K562 (cell line): ENCODE measurements at regions not wholly inside any gene's neighbourhood (a gene's known extent, or its start where the extent isn't known, plus 50 kb on each side); places are given as distances from the start of the nearest gene placed in this dataset.

Source experiments
- ATAC-seq: fragments of 200-7000 bp; cut with Tn5 transposase; 3 replicates; pipeline ENCODE4 v1.9.1; 2020; ENCODE audit warnings: moderate library complexity
- BruUV-seq: library from RNA; stranded (reverse); fragments of 400-500 nt; replicated peaks from 2 replicates; lab custom pipeline; 2021; lab: Mats Ljungman, UMichigan
- CTCF ChIA-PET: fragments of 300-600 bp; formaldehyde crosslinking; extraction: SDS; loops from one replicate; lab custom pipeline; 2021; ENCODE audit warnings: low intra/inter-chr PET ratio; lab: Yijun Ruan, JAX
- POLR2A ChIA-PET: fragments of 300-600, 350-650 bp; sonication (Branson Sonifier 250); formaldehyde crosslinking; extraction: SDS; loops from one replicate; lab custom pipeline; 2021; ENCODE audit warnings: antibody characterized with exemption, inconsistent platforms; lab: Yijun Ruan, JAX
- DNase-seq, 4 experiments: peaks; one replicate each; pipeline versions ENCODE4 v3.0.0 to v3.0.0-alpha.2; 2011 to 2018; ENCODE audit warnings: low spot score in 3 of 4, mixed read lengths in 3 of 4; ENCODE audit errors: extremely low read depth in 1 of 4
- FAIRE-seq: peaks from 2 replicates; lab custom pipeline; 2011; peaks lifted over from hg19 to GRCh38; lab: Jason Lieb, UNC
- H2AFZ ChIP-seq: 2 replicates; pipeline ENCODE4 v1.6.0; 2011; ENCODE audit warnings: low read depth, low read length, control low read depth, inconsistent platforms
- H3K27ac ChIP-seq: fragments of 200-600 bp; 3 replicates; pipeline ENCODE4 v1.8.0; 2011; ENCODE audit warnings: low read depth, mild to moderate bottlenecking, control low read depth, inconsistent platforms, low read length, moderate library complexity, mixed read lengths; ENCODE audit errors: extremely low read depth
- H3K27me3 ChIP-seq, 2 experiments: fragments of 300-600 bp in 1 of 2; 2 replicates in 1 of 2; 3 replicates in 1 of 2; pipeline versions ENCODE4 v1.6.0 to v1.8.0; 2011; ENCODE audit warnings: inconsistent platforms in 2 of 2, low read length in 2 of 2, mild to moderate bottlenecking in 1 of 2, mixed read lengths in 1 of 2, moderate library complexity in 1 of 2; ENCODE audit not compliant: control insufficient read depth in 2 of 2, insufficient read depth in 2 of 2
- H3K36me3 ChIP-seq: fragments of 300-600 bp; 3 replicates; pipeline ENCODE4 v1.8.0; 2011; ENCODE audit warnings: mild to moderate bottlenecking, low read length, inconsistent platforms; ENCODE audit not compliant: control insufficient read depth, insufficient read depth
- H3K4me1 ChIP-seq, 2 experiments: fragments of 200-600 bp in 1 of 2; replicated peaks in 1 of 2; 2 replicates in 1 of 2; 3 replicates in 1 of 2; pipeline versions ENCODE4 v1.5.1 to v1.8.0; 2011; ENCODE audit warnings: inconsistent platforms in 2 of 2, low read length in 2 of 2, mild to moderate bottlenecking in 1 of 2, mixed read lengths in 1 of 2, moderate library complexity in 1 of 2; ENCODE audit not compliant: control insufficient read depth in 2 of 2, insufficient read depth in 2 of 2
- H3K4me2 ChIP-seq: 2 replicates; pipeline ENCODE4 v1.6.1; 2011; ENCODE audit warnings: low read length, control low read depth, inconsistent platforms, mixed read lengths; ENCODE audit not compliant: insufficient read depth
- H3K4me3 ChIP-seq: fragments of 200-600 bp; sonication (generic), shearing (Covaris generic); 2 replicates; pipeline ENCODE4 v1.5.1; 2016; ENCODE audit warnings: control low read depth, inconsistent platforms
- H3K79me2 ChIP-seq: fragments of 200-600 bp; 3 replicates; pipeline ENCODE4 v1.8.0; 2011; ENCODE audit warnings: low read length, inconsistent platforms; ENCODE audit not compliant: control insufficient read depth, insufficient read depth
- H3K9ac ChIP-seq, 2 experiments: 2 replicates each; pipeline versions ENCODE4 v1.6.0 to v1.6.1; 2011; ENCODE audit warnings: low read depth in 2 of 2, low read length in 2 of 2, control low read depth in 1 of 2, inconsistent platforms in 1 of 2, mild to moderate bottlenecking in 1 of 2, mixed read lengths in 1 of 2; ENCODE audit not compliant: insufficient read depth in 1 of 2
- H3K9me1 ChIP-seq: one replicate; pipeline ENCODE4 v1.6.0; 2011; ENCODE audit warnings: inconsistent platforms, mild to moderate bottlenecking, low read length, moderate library complexity; ENCODE audit not compliant: control insufficient read depth, insufficient read depth
- H3K9me3 ChIP-seq: replicated peaks from 2 replicates; pipeline ENCODE4 v1.5.1; 2011; ENCODE audit warnings: low read depth, low read length, inconsistent platforms; ENCODE audit not compliant: control insufficient read depth, insufficient read depth
- H4K20me1 ChIP-seq: replicated peaks from 2 replicates; pipeline ENCODE4 v1.6.1; 2011; ENCODE audit warnings: low read length, inconsistent platforms, mixed read lengths; ENCODE audit not compliant: control insufficient read depth, insufficient read depth
- CBX5 ChIP-seq: IDR thresholded peaks from 2 replicates; pipeline ENCODE4 v1.6.1; 2014; ENCODE audit warnings: low read depth, borderline replicate concordance
- FIP1L1 ChIP-seq: fragments of 200-400 bp; formaldehyde crosslinking; IDR thresholded peaks from 2 replicates; pipeline ENCODE4 v1.6.1; 2018; ENCODE audit warnings: mild to moderate bottlenecking, low read depth, low read length; ENCODE audit not compliant: poor library complexity, severe bottlenecking
- GATAD2A ChIP-seq: fragments of 450-650 bp; IDR thresholded peaks from 2 replicates; pipeline ENCODE4 v1.6.1; 2017
- GMEB1 ChIP-seq: fragments of 250-450 bp; sonication (Bioruptor Pico); IDR thresholded peaks from 2 replicates; pipeline ENCODE4 v1.4.0; 2020; ENCODE audit warnings: mild to moderate bottlenecking
- KAT7 ChIP-seq: sonication (generic); formaldehyde crosslinking; IDR thresholded peaks from 2 replicates; pipeline ENCODE4 v1.8.0; 2022; ENCODE audit warnings: missing genetic modification reagents, mild to moderate bottlenecking, borderline replicate concordance
- MAFG ChIP-seq: fragments of 450-650 bp; conservative IDR thresholded peaks from 2 replicates; pipeline ENCODE4 v1.6.1; 2016; ENCODE audit warnings: missing genetic modification characterization, missing compliant biosample characterization
- RAD51 ChIP-seq: fragments of 450-650 bp; IDR thresholded peaks from 2 replicates; pipeline ENCODE4 v1.7.1; 2016; ENCODE audit warnings: low read depth, mild to moderate bottlenecking, borderline replicate concordance
- SNIP1 ChIP-seq: fragments of 450-650 bp; IDR thresholded peaks from 2 replicates; pipeline ENCODE4 v1.7.1; 2017; ENCODE audit warnings: low read depth, mild to moderate bottlenecking
- ZNF217 ChIP-seq: sonication (generic); formaldehyde crosslinking; IDR thresholded peaks from 2 replicates; pipeline ENCODE4 v1.8.0; 2022; ENCODE audit warnings: mild to moderate bottlenecking, missing genetic modification reagents
- ZNF408 ChIP-seq: fragments of 250-450 bp; sonication (Bioruptor Pico); IDR thresholded peaks from 2 replicates; pipeline ENCODE4 v1.4.0; 2020; ENCODE audit warnings: low read depth, mild to moderate bottlenecking, moderate library complexity
- ZNF551 ChIP-seq: fragments of 250-450 bp; sonication (Bioruptor Pico); IDR thresholded peaks from 2 replicates; pipeline ENCODE4 v1.5.0; 2021; ENCODE audit warnings: mild to moderate bottlenecking, moderate library complexity
- WGBS: fragments of 100-300 bp; shearing (Covaris generic); methylation state at CpG from one replicate; pipeline ENCODE4 v1.1.6; 2016; ENCODE audit warnings: low coverage, mixed read lengths; ENCODE audit not compliant: insufficient coverage; ENCODE audit errors: missing lambda C conversion rate; 5-methylcytosine and 5-hydroxymethylcytosine counted together
- in situ Hi-C: fragments of 300-500 bp; cut with MboI; formaldehyde crosslinking; loops from 4 replicates; pipeline ENCODE4 v1.15.0; 2018; ENCODE audit warnings: inconsistent platforms, mixed read lengths
- intact Hi-C: fragments of 100-400 bp; cut with micrococcal nuclease; formaldehyde crosslinking; loops from 2 replicates; pipeline ENCODE4 v1.14.2; 2022
- TF ChIP-seq, protein P1 (sequence below): fragments of 200-800 bp; sonication (Bioruptor generic); IDR thresholded peaks from 2 replicates; pipeline ENCODE4 v1.6.1; 2016; ENCODE audit warnings: missing genetic modification characterization, missing compliant biosample characterization

DNA sequence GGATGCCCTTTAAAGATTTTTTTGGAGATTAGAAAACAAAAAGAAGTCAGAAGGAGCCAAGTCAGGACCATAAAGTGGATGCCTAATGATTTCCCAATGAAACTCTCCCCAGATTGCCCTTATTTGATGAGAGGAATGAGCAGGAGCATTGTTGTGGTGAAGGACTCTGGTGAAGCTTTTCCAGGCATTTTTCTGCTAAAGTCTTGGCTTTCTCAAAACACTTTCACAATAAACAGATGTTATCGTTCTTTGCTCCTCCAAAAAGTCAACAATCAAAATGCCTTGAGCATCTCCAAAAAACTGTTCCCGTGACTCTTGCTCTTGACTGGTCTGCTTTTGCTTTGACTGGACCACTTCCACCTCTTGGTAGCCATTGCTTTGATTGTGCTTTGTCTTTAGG, 121.8 kb downstream of the CAAP1 start:
- Histone ChIP-seq H3K9ac (no peak overlapping the region), H4K20me1 (no peaks in the 10 kb centered on the region), H3K9me3 (no peaks in the 10 kb centered on the region), H3K4me1 (no peaks in the 10 kb centered on the region), H2AFZ (no peak overlapping the region), H3K9me1 (no peaks in the 10 kb centered on the region), H3K4me2 (no peak overlapping the region), H3K79me2 (no peaks in the 10 kb centered on the region), H3K27ac (no peak overlapping the region), H3K36me3 (no peaks in the 10 kb centered on the region), H3K4me3 (no peak overlapping the region), H3K27me3 (no peaks in the 10 kb centered on the region)
- WGBS, result 0% methylated on average over 2 of the region's 2 CpGs
- DNase-seq, result no peak
- intact Hi-C loops, result no loop called here
- no peak for FAIRE-seq
- ChIA-PET POLR2A (no interaction called here), CTCF (no interaction called here)
- no TSS peak for BruUV-seq
- ATAC-seq, result no peak
- in situ Hi-C loops, result no loop called here
- no peak for TF ChIP-seq CBX5
- TF ChIP-seq ZNF408, result no peak
- no peak for TF ChIP-seq ZNF217 (CRISPR knock-in tag)

DNA sequence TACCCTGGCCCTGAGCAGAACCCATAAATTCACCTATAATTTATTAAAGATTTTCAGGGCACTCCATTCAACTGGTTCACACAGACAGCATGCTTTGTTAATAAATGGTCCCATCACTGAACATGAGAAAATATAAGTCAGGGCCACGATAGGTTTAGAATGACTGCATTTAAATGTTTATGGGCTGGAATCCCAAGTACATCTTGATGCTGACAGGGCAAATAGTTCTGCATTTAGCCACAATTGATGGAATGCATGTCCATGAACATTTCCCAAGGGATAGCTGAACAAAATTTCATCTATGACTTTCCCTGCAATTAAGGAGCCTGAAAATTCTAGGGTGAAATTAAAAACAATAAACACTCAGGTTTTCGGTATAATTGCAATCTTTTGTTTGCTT, 124.5 kb downstream of the CAAP1 start:
- Histone ChIP-seq H2AFZ (no peak overlapping the region), H3K4me3 (no peak overlapping the region), H3K9me1 (no peaks in the 10 kb centered on the region), H3K4me2 (no peak overlapping the region), H3K27ac (no peak overlapping the region), H3K27me3 (no peaks in the 10 kb centered on the region), H4K20me1 (no peaks in the 10 kb centered on the region), H3K4me1 (no peaks in the 10 kb centered on the region), H3K9ac (no peak overlapping the region), H3K79me2 (no peaks in the 10 kb centered on the region), H3K9me3 (no peaks in the 10 kb centered on the region), H3K36me3 (no peaks in the 10 kb centered on the region)
- no TSS peak for BruUV-seq
- in situ Hi-C loops, result no loop called here
- no peak for ATAC-seq
- ChIA-PET POLR2A (interaction anchor here (1.3 kb wide), 1 partner anchor 9 kb away, joined by 4 read pairs; no protein-coding TSS in a partner anchor), CTCF (no interaction called here)
- intact Hi-C loops, result no loop called here
- WGBS, result 11% methylated on average over 1 of the region's 2 CpGs
- no peak for DNase-seq
- FAIRE-seq, result no peak
- no peak for TF ChIP-seq ZNF551
- no peak for TF ChIP-seq FIP1L1
- no peak for TF ChIP-seq GMEB1
- no peak for TF ChIP-seq MAFG
- no peak for TF ChIP-seq RAD51
- no peak for TF ChIP-seq SNIP1
- TF ChIP-seq GATAD2A, result no peak
- TF ChIP-seq KAT7 (CRISPR knock-in tag), result no peak
- TF ChIP-seq, protein P1, sequence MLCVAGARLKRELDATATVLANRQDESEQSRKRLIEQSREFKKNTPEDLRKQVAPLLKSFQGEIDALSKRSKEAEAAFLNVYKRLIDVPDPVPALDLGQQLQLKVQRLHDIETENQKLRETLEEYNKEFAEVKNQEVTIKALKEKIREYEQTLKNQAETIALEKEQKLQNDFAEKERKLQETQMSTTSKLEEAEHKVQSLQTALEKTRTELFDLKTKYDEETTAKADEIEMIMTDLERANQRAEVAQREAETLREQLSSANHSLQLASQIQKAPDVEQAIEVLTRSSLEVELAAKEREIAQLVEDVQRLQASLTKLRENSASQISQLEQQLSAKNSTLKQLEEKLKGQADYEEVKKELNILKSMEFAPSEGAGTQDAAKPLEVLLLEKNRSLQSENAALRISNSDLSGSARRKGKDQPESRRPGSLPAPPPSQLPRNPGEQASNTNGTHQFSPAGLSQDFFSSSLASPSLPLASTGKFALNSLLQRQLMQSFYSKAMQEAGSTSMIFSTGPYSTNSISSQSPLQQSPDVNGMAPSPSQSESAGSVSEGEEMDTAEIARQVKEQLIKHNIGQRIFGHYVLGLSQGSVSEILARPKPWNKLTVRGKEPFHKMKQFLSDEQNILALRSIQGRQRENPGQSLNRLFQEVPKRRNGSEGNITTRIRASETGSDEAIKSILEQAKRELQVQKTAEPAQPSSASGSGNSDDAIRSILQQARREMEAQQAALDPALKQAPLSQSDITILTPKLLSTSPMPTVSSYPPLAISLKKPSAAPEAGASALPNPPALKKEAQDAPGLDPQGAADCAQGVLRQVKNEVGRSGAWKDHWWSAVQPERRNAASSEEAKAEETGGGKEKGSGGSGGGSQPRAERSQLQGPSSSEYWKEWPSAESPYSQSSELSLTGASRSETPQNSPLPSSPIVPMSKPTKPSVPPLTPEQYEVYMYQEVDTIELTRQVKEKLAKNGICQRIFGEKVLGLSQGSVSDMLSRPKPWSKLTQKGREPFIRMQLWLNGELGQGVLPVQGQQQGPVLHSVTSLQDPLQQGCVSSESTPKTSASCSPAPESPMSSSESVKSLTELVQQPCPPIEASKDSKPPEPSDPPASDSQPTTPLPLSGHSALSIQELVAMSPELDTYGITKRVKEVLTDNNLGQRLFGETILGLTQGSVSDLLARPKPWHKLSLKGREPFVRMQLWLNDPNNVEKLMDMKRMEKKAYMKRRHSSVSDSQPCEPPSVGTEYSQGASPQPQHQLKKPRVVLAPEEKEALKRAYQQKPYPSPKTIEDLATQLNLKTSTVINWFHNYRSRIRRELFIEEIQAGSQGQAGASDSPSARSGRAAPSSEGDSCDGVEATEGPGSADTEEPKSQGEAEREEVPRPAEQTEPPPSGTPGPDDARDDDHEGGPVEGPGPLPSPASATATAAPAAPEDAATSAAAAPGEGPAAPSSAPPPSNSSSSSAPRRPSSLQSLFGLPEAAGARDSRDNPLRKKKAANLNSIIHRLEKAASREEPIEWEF (CRISPR knock-in tag), result no peak
